KBM-7 (cell line): ENCODE measurements at regions not wholly inside any gene's neighbourhood (a gene's known extent, or its start where the extent isn't known, plus 50 kb on each side); places are given as distances from the start of the nearest gene placed in this dataset.
"Not testable (repeated sequence)": the region's sequence is repeated elsewhere in the genome, so short reads cannot be mapped to it uniquely, and the experiment has no call there.

ENCODE experiments used
- DNase-seq: peaks from one replicate; pipeline ENCODE4 v3.0.0-alpha.2; 2015
- in situ Hi-C: fragments of 300-500 bp; cut with MboI; formaldehyde crosslinking; loops from 2 replicates; pipeline ENCODE4 v1.14.3; 2020; ENCODE audit warnings: low sequenced_read_pairs, low pct_unique_long_range_greater_than_20kb, mixed read lengths

DNA sequence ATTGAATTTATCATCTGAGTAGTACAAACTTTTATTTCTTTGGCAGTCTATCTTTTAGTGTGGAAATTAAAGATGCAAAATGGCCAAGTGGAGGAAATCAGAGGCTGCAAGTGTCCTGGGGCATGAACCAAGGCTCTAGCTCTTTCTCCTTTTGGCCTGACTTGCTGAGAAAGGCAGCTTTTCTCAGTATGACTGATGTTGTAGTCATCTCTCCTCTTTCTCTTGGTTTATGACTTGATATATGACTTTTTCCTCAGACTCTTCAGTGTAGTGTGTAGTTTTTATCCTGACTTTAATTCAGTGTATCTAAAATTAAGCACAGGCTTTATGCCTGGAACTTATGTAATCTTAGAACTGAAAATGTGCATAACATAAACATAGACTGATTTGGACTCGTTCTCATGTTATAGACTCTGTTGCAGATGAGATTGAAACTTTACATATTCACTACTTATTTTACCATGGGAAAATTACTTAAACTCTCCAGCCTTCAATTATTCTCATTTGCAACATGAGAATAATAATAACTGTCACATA lies 65.7 kb downstream of the SLITRK5 start:
- DNase-seq: no peak
- in situ Hi-C loops: no loop called here

DNA sequence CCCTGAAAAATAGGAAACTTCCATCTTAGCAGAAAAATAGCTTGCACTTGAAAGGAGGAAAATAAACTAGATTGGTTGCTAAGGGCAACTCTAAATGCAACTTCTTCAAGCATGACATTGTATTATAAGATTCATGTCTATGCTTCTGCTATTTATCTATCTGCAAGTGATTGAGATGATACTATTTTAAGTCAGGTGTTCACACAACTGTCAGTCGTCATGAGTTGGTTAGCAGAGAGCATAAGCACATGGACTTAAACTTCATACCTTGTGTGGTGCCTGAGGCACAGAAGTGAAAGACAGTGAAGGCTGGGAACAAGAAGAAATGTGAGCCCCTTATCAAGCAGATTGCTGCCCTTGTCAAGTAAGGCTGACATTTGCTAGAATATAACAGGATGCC lies 82.9 kb downstream of the SLITRK5 start:
- in situ Hi-C loops: no loop called here
- DNase-seq: no peak

- no peak for DNase-seq
- in situ Hi-C loops: no loop called here
These were observed 98.3 kb downstream of the SLITRK5 start for GRCh38 chr13:87769445-87769844.

DNA sequence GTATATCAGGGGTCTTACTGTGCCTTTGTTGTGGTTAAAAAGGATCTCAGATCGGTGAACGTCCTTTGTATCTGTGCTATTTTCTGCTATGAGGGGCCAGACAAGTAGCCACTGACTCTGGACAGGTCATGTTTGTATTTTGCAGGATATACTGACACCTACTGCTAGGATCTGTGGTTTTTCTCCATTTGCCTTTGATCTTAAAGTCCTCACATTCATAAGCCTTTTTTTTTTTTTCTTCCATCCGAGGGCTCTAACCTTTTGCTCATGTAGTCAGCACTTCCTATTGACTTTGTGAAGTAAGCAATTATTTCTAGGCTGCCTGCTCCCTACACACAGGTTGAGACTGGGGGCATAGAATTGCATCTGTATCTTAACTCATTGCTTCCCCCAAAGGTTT lies 106.2 kb downstream of the SLITRK5 start:
- DNase-seq: peak; percentile 14
- in situ Hi-C loops: no loop called here

DNA sequence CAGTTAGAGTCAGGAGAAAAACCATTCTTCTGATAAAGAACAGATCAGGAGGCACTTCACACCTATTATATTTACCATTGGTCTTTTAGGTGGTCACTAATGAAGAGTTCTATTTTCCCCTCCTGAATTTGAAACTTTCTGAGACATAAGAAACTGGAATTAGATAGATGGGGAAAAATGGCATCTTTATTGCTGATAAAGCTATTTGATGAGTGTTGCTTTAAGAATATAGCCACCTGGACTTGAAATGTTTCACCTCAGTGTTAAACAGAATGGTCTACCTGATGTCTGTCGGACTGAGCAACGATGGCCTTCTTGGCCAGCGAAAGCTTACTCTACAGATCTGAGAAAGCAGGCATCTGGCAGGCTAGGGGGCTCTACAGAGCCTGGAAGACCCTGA lies 107.0 kb downstream of the SLITRK5 start:
- DNase-seq: no peak
- in situ Hi-C loops: no loop called here

GRCh38 chr13:87779426-87779825 lies 108.3 kb downstream of the SLITRK5 start:
- in situ Hi-C loops: no loop called here
- no peak for DNase-seq

DNA sequence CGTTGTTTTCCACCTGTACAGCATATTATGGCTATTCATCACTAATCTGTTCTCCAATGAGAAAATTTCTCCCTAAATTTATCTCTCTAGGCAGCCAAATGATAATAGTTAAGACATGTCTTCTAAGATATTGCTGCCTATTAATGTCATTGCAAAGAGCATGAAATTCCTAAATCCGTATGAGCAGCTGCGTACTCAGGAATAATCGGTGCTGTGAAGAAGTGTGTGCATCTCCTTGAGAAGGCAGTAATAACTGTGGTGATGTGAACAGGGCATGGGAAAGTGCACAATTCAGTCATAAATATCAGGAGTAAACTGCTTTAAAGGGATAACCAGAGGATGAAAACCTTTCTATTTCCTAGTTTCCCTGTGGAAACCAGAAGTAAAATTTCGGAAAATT lies 112.2 kb downstream of the SLITRK5 start:
- in situ Hi-C loops: no loop called here
- DNase-seq: no peak

- in situ Hi-C loops: no loop called here
- DNase-seq: no peak
These were observed 117.2 kb downstream of the SLITRK5 start for GRCh38 chr13:87788363-87788762.

DNA sequence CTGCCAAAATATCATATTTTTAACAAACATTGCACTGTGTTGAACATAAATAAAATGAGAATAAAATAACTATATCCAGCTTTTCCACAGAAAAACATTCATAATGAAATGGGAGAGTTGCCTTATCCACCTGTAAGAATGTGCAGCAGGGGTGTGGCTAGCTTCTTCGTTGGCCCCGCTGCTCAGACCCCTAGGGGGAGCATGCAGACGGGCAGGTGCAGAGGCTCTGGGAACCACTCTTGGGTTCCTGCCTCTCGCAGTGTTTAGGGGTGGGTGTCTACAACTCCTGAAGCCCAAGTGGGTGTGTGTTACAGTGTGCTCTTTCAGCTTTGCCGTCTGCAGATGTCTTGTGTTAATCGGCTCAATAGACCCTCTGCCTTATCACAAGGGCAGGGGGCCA lies 121.7 kb downstream of the SLITRK5 start:
- DNase-seq: no peak
- in situ Hi-C loops: no loop called here

GRCh38 chr13:87798536-87798935 lies 127.4 kb downstream of the SLITRK5 start:
- DNase-seq: no peak
- in situ Hi-C loops: no loop called here

GRCh38 chr13:87810391-87810801 lies 139.2 kb downstream of the SLITRK5 start:
- no peak for DNase-seq
- in situ Hi-C loops: no loop called here

GRCh38 chr13:87810920-87811344 lies 139.8 kb downstream of the SLITRK5 start:
- in situ Hi-C loops: no loop called here
- DNase-seq: peak; percentile 2

- no peak for DNase-seq
- in situ Hi-C loops: no loop called here
These were observed 143.2 kb downstream of the SLITRK5 start for GRCh38 chr13:87814403-87814802.

- no peak for DNase-seq
- in situ Hi-C loops: no loop called here
These were observed 149.1 kb downstream of the SLITRK5 start for GRCh38 chr13:87820241-87820640.

DNA sequence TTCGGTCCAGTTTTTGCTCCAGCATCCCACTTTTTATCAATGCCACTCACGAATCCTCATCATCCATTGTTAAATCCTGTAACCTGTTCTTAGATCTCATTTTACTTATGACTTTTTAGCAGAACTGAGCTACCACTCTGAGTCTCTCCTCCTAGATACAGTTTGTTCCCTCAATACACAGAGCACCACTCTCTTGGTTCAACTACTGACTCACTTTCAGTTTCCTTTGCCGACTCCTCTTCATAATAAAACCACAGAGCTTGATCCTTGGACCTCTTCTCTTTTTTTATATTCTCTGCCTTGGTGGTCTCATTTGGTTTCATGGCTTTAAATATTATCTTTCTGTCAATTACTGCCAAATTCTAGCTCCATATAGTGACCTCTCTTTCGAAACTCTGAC lies 150.3 kb downstream of the SLITRK5 start:
- no peak for DNase-seq
- in situ Hi-C loops: no loop called here

DNA sequence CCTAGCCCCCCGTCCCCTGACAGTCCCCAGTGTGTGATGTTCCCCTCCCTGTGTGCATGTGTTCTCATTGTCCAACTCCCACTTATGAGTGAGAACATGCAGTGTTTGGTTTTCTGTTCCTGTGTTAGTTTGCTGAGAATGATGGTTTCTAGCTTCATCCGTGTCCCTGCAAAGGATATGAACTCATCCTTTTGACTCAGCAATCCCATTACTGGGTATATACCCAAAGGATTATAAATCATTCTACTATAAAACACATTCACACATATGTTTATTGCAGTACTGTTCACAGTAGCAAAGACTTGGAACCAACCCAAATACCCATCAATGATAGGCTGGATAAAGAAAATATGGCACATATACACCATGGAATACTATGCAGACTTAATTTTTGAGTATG lies 155.1 kb downstream of the SLITRK5 start:
- DNase-seq, in situ Hi-C loops: not testable (repeated sequence)

DNA sequence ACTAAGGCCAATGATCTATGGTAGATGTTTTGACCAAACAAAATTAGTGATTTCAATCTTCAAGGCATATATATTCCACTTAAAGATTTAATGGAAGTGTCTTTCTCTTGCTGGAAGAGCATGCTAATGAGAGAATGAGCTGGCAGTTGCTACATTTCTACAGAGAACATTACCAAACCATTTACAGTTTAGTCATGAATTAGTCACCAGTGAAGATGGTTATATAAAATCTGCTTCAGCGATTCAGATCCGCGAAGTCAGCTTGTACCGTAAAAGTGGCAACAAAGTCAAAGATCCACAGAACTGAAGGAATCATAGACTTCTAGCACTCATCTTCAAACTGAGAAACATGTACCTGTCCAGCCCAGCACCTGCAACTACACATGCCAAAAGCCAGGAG lies 156.3 kb downstream of the SLITRK5 start:
- DNase-seq: no peak
- in situ Hi-C loops: no loop called here

DNA sequence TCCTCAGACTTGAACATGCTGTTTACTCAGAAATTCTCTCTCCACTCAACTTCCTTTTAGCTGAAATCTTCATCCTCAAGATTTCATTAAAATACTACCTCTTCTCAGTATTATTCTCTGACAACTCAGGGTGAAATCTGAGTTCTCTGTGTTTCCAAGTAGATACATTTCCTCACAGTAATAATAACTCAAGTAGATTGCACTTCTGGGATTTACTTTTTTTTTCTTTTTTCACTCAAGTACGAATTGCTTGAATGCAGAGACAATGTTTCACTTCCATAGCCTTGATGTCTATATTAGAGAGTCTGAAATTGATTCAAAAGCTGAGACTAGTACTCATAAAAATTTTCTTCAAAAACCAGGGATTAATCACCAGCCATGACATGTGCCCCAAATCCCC lies 166.4 kb downstream of the SLITRK5 start:
- DNase-seq: no peak
- in situ Hi-C loops: no loop called here

- DNase-seq: no peak
- in situ Hi-C loops: no loop called here
These were observed 166.8 kb downstream of the SLITRK5 start for GRCh38 chr13:87837946-87838345.

DNA sequence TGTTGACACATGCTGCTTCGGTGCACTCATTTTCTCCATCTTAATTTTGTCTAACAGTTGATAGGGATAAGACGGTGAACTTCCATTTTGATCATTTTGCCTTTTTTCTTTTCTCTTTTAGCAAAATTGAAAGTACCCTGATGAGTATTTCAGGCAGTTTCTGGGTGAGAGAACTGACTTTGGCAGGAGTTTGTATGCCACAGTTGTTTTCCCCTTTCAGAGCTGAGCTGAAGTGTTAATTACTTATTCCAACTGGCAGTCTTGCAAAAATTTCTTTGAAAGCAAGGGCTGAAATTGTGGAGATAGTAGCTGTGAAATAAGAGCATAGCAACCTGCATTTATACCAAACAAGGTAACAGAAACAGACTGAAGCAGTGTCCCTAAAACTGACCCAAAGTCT lies 180.2 kb downstream of the SLITRK5 start:
- in situ Hi-C loops: no loop called here
- DNase-seq: no peak

DNA sequence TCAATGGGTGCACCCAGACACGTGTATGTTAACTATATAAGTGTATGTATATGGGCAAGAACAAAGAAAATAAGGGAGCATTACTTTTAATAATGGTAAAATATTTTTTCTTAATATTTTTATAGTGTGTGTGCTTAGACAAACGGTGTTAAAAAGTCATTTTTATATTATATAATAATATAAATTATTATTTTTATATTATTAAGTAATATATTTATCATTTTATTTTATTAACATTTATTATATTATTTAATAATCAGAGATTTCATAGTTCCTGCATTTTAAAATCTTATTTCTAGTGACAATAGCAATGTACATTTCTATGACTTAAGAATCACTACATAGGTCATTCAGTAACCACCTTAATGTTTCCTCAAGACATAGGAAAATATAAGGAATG lies 184.4 kb downstream of the SLITRK5 start:
- in situ Hi-C loops: no loop called here

DNA sequence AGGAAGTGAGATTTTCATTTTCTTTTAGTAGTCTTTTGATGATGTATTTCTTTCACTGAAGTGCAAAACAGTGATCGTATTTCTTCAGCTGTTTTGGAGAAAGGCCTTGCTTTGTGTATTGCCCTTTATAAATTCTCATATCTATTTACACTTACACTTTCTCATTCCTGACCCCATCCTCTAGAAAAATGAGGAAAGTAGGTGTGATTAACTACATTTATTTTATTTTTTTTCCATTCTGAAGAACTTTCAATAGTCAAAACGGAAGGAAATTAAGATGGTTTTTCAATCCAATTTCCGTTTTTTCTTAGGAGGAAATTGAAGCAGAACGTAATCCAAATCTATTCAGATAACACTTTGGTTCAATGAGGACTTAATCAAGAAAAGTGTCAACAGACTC lies 188.1 kb downstream of the SLITRK5 start:
- in situ Hi-C loops: no loop called here
- no peak for DNase-seq

More for the DNA sequence above, 184.4 kb downstream of the SLITRK5 start:
- DNase-seq: no peak
